ENCODE measurements at regions not wholly inside any gene's neighbourhood (a gene's known extent, or its start where the extent isn't known, plus 50 kb on each side); places are given as distances from the start of the nearest gene placed in this dataset.

- no peak for TF ChIP-seq EZH2 (IDR thresholded peaks at IDR 0.05)
- no peak for TF ChIP-seq SIN3A (IDR thresholded peaks at IDR 0.05; ENCODE audit: low read depth)
Measured at GRCh38 chr6:8830794-8831193, 395.4 kb upstream of the SLC35B3 start.
